HG03196 (cell line): ENCODE measurements at regions not wholly inside any gene's neighbourhood (a gene's known extent, or its start where the extent isn't known, plus 50 kb on each side); places are given as distances from the start of the nearest gene placed in this dataset.
"Not testable (repeated sequence)": the region's sequence is repeated elsewhere in the genome, so short reads cannot be mapped to it uniquely, and the experiment has no call there.

Source experiments
- ATAC-seq: cut with Tn5 transposase; IDR thresholded peaks from one replicate; pipeline ENCODE4 v1.9.1; 2021; ENCODE audit not compliant: unreplicated experiment

- no peak for ATAC-seq
These were observed 449.3 kb downstream of the PRR16 start for GRCh38 chr5:120913396-120913795.

DNA sequence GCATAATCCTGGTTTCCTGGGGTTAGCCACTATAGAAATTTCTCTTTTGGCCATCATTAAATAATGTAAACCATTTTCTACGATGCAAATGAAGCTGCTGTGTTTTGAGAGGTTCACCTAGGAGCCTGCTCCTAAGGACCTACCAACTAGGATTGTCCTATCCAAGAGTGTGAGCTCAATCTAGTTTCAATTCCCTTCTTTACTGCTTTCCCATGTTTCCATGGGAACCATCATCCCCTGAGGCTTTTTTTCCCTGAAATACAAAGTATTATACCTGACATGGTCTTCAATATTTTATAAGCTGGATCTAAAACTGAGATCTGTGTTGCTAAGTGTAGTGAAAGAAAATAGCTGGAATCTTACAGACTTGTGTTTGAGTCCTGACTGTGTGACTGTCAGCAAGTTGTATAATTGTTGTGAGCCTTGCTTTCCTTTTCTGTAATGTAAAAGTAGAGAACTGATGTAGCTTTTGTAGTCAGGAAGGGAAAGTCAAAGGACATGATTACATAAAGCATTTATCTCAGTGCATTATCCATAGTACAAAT is 453.2 kb downstream of the PRR16 start:
- no peak for ATAC-seq

- no peak for ATAC-seq
These were observed 454.9 kb downstream of the PRR16 start for GRCh38 chr5:120919017-120919416.

- no peak for ATAC-seq
These were observed 458.9 kb downstream of the PRR16 start for GRCh38 chr5:120923026-120923425.

GRCh38 chr5:120926471-120926870 is 462.4 kb downstream of the PRR16 start:
- no peak for ATAC-seq

- no peak for ATAC-seq
These were observed 463.9 kb downstream of the PRR16 start for GRCh38 chr5:120927950-120928530.

DNA sequence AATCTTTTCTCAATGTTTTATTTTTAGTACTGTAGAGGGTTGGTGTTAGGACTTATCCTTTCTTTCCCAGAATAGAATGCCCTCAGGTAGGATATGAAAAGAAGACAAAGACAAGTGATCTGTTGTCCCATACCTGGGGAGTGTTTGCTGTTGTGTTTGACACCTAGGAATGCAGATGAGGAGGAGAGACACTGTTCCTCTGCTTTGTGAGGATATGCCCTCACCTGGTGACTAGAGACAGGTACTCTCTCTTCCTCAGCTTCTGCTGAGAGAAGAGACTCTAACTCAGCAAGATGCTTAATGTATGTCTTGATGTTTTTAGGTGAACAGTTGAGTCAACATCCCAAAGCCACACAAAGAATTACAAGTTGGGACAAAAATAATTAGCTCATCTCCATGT is 468.4 kb downstream of the PRR16 start:
- ATAC-seq, result no peak

DNA sequence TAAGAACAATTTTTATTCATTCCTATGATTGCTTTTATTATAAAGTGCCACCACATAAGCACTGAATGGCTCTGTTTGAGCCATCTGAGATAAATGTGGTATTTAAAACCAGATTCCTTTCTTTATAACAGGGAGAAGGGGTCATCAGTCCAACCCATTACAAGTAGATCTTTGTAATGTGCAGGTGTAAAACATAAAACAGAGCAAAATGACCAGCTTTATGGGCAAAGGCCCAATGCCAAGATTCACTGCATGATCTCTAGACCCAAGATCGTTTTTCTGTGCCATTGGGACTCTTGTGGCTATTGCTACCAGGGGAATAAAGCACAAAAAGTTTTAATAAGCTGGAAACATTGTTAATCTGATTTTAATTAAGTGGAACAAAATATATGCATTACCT is 469.9 kb downstream of the PRR16 start:
- no peak for ATAC-seq

DNA sequence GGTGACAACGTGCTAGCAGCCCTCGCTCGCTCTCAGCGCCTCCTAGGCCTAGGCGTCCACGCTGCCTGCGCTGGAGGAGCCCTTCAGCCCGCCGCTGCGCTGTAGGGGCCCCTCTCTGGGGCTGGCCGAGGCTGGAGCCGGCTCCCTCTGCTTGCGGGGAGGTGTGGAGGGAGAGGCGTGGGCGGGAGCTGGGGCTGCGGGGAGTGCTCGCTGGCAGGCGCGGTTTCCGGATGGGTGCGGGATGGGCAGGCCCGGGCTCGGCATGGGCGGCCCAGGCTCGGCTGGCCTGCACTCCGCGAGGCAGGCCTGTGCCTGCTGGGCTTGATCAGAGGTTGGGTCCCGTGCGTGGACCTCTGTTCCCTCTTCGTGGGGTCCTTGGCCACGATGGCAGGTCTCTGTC is 472.6 kb downstream of the PRR16 start:
- no peak for ATAC-seq

GRCh38 chr5:120938604-120939003 is 474.5 kb downstream of the PRR16 start:
- no peak for ATAC-seq

GRCh38 chr5:120942596-120943350 is 478.7 kb downstream of the PRR16 start:
- no peak for ATAC-seq

DNA sequence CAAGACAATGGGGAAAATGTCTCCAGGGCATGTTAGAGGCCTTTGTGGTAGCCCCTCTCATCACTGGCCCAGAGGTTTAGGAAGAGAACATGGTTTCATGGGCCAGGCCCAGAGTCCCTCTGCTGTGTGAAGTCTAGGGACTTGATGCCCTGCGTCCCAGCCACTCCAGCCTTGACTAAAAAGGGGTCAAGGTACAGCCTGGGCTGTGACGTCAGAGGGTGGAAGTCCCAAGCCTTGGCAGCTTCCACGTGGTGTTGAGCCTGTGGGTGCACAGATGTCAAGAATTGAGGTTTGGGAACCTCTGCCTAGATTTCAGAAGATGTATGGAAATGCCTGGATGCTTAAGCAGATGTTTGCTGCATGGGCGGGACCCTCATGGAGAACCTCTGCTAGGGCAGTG is 485.5 kb downstream of the PRR16 start:
- ATAC-seq, result not testable (repeated sequence)

DNA sequence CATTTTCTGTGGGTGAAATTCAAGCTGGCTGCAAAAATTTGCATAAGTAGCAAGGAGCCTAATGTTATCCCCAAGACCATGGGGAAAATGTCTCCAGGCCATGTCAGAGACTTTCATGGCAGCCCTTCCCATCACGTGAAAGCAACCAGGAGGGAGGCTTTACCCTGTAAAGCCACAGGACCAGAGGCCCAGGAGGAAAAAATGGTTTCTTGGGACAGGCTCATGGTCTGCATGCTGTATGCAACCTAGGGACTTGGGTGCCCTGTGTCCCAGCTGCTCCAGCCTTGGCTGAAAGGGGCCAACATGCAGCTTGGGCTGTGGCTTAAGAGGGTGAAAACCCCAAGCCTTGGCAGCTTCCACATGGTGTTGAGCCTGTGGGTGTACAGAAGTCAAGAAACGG is 489.3 kb downstream of the PRR16 start:
- ATAC-seq, result not testable (repeated sequence)

DNA sequence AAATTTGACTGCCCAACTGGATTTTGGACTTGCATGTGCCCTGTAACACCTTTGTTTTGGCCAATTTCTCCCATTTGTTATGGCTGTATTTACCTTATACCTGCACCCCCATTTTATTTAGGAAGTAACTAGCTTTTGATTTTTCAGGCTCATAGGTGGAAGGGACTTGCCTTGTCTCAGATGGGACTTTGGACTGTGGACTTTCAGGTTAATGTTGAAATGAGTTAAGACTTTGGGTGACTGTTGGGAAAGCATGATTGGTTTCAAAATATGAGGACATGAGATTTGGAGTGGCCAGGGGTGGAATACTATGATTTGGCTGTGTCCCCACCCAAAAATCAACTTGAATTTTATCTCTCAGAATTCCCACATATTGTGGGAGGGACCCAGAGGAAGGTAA is 490.2 kb downstream of the PRR16 start:
- ATAC-seq, result no peak

- no peak for ATAC-seq
These were observed 491.7 kb downstream of the PRR16 start for GRCh38 chr5:120955795-120956194.

GRCh38 chr5:120958877-120959485 is 494.9 kb downstream of the PRR16 start:
- ATAC-seq, result no peak

- ATAC-seq, result no peak
These were observed 496.4 kb downstream of the PRR16 start for GRCh38 chr5:120960510-120960909.

GRCh38 chr5:120967366-120967765 is 503.3 kb downstream of the PRR16 start:
- ATAC-seq, result no peak

DNA sequence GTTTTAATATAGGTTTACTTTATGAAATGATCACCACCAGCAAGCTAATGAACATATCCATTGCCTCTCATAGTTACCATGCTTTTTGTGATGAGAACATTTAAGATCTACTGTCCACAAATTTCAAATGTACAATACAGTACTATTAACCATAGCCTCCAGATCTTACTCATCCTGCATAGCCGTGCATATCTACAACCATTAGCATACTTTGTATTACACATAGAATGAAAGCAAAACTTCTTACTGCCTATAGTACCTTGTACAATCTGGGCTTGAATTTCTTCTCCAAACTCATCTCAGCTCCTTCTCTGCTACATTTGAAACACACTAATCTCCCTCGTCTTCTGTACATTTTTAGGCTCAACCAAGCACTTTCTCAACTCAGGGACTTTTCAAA is 510.6 kb downstream of the PRR16 start:
- ATAC-seq, result no peak

DNA sequence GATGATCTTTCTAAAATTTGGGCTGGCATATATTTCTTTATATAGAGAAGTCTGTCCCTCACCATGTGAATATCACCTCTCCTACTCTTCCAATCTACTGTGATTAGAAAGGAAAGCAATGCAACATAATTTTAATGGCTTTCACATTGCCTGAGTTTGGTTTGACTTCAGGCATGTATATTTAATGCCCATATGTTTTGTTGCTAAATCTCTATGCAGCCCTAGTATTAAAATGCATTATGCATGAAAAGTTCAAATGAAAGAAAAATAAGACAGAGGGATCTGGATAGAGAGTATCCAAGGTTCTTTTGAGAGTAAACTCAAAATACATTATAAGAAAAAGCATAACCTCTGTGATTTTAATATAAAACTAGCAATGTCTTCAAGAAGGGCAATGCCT is 518.3 kb downstream of the PRR16 start:
- no peak for ATAC-seq

DNA sequence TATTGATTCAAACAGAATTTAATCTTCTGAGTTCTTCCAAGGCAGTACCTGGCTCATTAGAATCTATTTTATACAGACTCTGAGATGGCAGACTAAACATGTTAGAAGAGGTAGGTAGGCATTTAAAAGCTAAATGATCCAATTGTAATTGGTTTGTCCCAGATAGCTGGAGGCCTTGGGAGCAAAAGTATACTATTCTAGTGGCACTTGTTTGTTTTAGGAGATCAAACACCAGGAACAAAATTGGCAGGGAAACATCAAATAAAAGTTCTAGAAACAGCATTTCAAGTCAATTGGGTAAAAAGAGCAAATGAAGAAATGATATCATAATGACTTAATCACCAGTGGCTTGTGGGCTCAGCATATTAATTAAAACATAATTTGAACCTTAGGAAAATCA is 521.4 kb downstream of the PRR16 start:
- ATAC-seq, result no peak

DNA sequence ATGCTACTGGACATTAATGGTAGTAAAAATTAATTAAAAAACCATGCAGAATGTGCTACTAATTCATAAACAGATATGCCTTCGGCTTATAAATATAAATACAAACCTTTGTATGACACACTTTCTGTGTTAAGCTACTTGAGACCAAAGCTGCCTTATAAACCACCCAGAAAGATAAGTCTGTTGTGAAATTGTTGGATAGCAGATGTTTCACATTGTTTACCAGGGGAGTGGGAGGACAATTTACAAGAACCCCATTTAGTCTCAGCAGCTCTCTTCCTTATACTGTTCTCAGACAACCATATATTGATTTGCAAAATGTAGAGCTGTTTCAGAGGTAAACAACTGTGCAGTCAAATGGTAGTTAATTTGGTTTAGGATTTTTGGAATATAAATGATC is 524.4 kb downstream of the PRR16 start:
- no peak for ATAC-seq
